Right kidney (tissue), 1 donor: ENCODE measurements at regions not wholly inside any gene's neighbourhood (a gene's known extent, or its start where the extent isn't known, plus 50 kb on each side); places are given as distances from the start of the nearest gene placed in this dataset.

Experiments used
- DNase-seq: peaks from one replicate; pipeline ENCODE4 v3.0.0-alpha.2; 2016

DNA sequence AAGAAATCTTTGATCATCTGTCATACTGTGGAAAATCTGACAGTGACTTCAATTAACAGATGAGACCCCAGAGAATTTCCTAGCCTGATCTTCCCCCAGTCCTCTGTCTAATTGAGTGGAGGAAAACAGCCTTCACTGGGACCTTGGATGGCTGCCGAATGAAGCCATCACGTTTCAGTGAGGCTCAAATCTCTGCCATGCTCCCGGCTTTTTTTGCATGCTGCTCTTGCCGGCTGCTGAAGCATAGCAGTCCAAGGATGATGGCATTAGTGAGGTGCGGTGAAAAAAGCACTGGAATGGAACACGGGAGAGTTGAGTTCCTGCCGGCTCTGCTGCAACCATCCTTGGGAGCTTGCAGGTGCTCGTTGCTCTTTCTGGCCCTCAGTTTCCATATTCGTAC is 430.5 kb downstream of the SLC4A3 start:
- no peak for DNase-seq

DNA sequence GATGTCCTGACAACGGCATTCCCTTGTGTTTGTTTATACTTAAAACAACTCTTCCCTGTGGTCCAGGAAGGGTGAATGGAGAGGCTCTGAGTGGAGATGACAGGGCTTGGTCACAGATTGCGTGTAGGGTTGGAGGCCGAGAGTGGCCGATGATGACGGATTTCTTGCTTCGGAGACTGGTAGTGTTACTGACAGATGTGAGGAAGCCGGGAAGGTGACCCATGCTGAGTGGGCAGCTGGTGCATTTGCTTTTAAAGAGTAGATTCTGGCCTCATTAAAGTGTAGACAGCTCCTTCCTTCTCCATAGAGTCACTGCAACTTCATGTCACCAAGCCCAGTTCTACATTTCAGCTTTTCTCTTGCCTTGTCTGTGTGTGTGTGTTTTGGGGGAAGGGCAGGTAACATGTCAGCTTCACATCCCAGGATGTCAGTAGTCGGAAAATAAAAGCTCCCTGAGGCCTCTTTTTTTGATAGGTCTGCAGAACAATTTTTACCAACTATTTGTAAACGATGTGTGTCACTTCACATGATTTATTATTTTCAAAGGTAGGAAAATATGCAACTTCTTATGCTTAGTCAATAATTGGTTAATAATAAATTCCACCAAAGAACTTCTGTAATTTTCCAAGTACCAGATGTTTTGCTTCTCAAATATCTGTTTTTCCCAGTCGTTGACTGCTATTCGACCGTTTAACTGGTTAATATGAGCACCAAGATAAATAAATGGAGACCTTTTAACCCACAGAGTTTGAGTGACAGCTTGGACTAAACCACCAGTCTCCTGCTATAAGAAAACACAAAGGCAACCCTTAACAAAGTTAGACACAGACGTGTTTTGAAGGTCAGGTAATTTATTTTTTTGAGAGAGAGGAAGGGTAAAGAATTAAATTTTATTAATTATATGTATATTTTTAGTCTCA is 436.9 kb downstream of the SLC4A3 start:
- no peak for DNase-seq

DNA sequence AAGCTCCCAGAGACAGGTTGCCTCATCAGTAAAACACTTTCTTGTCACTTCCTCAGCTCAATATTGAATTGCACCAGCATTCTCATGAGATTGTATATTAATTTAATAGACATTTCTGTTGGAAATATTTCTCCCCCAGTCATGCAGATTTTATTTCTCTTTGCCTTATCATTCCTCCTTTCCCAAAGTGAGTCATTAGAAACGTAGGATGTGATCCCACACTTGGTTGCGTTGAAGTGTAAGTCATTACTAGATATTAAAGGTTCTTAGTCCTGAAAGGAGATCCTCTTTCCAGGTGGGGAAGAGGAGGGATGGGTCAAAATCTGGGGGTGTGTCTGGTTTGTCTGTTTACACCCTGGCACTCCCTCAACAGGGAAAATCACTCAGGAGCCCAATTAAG is 438.2 kb downstream of the SLC4A3 start:
- DNase-seq, result no peak

DNA sequence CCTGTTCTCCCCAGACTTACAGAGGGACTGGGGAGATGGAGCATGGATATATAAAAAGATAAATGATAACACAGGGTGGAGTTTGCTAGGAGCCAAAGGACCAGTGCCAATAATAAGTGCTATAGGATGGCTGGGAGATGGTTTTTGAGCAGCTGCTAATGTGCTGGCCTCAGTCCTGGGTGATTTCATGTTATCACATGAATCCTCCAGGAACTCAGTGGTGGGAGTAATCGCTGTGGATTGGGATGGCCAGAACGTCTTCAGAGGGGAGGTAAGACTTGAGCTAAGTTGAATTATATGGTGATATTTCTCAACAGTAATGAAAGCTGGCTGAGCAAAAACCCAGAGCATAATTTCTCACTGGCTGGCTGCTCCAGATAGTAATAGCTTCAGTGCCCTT is 441.4 kb downstream of the SLC4A3 start:
- DNase-seq, result no peak

DNA sequence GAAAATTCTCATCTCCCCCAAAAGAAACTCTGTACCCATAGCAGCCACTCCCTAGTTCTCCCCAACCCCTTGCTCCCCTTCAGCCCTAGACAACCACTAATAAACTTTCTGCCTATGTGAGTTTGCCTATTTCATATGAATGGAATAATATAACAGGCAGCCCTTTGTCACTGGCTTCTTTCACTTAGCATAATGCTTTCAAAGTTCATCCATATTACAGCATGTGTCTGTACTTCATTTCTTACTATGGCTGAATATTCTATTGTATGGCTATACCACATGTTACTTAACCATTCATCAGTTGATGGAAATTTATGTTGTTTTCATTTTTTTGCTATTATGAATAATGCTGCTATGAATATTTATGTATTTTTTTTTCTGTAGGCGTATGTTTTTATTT is 442.9 kb downstream of the SLC4A3 start:
- DNase-seq, result no peak

DNA sequence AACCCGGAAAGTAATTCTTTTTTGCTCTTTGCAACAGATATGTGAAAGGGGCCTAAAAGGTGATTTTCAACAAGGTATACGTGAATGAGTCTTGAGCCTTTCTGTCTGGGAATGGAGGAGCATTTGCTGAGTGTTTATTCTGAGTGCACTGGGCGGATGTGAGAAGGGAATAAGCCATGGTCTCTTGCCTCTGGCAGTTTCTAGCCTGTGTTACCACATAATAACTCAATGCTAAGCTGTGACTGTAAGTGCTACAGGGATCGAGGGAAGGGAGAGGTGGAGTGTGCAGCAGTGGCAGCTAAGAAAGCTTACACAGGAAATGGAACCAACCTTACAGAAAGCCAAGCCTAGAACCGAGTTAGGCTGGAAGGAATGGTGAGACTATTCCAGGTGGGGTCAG is 444.3 kb downstream of the SLC4A3 start:
- DNase-seq, result no peak

DNA sequence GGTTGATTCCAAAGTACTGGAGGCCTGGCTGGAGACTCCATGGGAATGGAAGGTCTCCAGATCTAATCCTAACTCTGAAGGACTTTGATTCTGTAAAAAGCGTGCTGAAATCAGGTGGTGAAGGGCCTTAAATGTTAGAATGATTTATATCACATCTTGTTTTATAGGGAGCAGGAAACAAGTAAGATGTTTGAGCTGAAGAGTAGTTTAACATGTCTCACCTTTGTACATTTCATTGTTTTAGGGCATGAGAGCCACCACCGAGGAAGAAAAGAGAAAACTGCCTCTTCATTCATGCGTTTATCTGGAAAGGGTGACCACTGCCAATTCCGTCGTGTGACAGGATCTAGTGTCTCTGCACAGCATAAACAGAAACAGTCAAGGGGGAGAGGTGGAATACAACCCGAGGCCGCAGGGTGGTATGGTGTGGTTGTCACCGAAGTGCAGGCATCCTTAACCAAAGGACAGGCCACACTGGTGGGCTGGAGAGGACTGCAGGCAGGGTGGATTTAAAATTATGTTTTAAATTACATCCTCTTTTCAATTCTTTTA is 445.3 kb downstream of the SLC4A3 start:
- no peak for DNase-seq

DNA sequence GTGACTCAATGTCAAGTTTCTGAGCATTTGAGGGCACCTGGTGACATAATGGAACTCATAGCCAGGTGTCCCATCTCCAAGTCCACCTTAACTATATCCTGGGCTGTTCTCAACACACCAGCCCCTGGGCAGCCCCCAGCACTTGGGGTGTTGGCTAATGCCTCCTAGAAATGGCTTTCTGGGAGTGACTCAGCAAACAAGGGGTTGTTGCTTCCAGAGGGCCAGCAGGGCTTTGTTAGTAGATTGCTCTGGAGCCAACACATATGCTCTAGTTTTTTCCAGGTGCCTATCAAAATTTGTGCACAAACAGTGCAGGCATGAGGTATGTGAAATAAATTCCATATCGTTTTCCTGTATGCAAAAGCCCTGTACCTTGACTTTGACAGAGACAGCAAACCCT is 448.4 kb downstream of the SLC4A3 start:
- no peak for DNase-seq

DNA sequence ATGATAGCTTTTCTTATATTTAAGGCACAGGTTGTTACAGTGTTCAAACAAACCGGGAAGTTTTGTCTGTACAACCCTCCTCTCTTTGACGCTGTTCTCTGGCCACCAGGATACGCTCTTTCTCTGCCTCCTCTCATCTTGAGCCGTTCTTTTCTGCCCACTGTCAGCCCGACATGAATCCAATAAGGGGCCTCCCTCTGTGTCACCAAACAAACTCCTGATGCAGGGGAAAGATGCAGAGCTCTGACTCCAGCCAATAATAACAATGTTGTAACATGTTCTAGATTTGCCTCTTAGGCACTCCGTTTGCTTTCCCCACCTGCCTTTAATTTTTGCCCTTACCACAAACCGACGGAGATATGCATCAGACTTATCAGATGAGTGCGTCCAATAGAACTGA is 449.3 kb downstream of the SLC4A3 start:
- DNase-seq, result no peak

DNA sequence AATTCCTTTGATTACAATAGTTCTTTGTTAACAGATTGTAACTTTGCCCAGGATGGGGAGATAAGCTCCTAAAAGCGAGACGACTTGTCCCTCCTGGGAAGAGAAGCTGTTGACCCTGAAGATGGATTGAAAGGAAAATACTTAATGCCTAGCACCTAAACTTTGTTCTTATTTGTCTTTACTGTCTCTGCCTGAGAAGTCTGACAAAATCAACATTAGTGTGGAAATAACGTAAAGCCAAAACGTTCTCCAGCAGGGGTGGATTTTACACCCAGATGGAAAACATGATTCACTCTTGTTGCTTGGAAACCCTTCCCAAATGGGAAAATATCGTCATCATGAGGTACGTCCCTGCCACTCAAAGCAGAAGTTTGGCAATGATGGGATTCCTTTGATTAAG is 450.1 kb downstream of the SLC4A3 start:
- no peak for DNase-seq

DNA sequence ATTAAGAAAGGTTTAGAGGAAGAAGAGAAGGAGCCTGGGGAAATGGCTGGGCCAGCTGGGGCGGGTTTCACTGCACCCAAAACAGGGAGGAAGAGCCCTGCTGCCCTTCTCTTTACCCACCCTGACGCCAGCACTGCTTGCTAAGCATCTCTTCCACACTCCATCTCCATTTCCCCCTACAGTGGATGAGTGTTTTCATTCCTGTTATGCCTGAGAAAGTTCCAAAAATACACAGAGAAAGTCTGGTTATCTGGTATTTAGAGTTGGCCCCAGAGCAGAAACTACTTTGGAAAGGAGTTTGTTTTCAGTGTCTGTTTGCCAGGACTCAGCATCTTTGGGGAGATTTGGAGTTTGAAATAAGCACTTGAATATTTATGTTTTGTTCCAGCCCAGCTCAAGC is 451.0 kb downstream of the SLC4A3 start:
- no peak for DNase-seq

DNA sequence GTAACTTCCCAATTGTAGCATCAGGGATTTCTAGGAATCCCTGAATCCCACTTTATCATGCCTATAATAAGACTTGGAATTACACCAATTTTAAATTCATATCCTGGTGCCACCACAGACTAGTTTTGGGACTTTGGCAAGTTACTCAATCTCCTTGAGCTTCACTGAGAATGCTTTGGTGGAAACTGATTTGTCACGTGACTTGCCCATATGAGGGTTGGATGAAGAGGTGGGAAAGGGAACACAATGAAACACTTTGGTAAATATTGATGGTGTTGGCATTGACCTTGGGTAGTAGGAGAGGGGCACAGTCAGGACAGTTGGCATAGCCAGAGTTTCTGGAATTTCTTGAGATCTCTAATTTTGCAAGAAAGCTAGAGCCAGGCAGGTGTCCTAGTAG is 452.2 kb downstream of the SLC4A3 start:
- DNase-seq, result no peak

DNA sequence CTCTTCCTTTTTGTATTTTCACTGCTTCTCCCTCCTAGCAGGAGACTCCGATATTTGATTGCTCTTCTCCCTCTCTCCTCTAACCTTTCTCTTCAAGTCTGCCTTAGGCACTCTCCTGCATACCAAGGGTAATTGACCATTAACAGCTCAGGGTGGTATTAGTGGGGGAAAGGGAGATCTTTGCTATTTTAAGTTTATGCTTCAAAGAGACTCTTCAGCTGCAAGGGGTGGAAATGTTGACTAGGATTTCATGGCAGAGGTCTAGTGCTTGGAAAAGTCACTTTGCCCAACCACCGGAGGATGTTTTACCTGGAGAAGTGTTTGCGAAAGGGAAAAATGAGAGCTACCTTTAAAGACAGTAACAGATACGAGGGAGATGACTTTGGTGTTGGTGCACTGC is 453.7 kb downstream of the SLC4A3 start:
- no peak for DNase-seq

DNA sequence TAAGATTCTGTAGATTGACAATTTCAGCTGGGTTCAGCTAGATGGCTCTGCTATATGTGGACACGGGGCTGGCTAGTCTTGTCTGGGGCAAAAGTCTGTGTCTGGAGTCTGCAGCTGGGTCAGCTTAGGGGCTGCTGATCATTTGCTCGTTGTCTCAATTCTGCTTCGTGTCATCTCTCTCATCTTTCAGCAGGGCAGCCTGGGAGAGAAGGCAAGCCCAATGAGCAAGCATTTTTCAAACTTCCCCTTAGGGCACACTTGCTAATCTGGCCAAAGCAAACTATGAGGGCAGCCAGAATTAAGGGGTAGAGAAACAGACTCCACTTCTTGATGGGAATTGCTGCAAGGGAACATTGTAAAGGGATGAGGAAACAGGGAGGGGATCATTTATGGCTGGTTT is 462.6 kb downstream of the SLC4A3 start:
- DNase-seq, result no peak

DNA sequence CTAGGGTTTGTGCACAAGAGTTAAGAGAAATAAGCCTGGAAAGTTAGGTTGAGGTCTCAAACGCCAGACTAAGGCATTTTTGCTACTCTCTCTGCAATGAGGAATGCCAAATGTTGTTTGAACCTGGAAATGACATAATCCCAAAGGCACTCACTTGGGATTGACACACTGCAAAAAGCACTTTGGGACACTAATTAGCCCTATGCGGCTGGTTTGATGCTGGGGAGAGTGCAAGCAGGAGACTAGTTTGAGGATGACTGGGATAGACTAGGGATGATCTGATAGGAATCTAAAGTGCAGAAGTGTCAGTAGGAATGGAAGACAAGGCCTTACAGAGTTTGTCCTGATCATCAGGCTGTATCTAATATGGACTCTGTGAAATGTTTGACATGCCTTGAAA is 469.0 kb downstream of the SLC4A3 start:
- DNase-seq, result no peak

DNA sequence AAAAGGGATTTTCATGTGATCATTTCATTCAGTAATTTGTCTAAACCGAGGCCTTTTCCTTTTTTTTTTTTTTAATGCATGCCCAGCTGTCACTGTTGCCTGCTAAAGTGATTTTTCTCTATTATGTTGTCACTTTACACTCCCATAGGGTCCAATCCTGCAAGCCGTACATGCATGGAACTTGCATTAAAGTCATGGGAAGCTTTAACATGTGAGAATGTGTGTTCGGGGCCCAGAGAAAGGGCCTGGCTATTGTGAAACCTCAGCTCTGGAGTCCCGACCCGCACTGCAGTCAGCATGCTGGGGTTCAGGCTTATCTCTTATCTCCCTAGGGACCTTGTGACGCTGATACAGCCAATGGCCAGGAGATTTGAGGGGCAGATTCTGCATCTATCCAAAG is 474.6 kb downstream of the SLC4A3 start:
- DNase-seq, result no peak

DNA sequence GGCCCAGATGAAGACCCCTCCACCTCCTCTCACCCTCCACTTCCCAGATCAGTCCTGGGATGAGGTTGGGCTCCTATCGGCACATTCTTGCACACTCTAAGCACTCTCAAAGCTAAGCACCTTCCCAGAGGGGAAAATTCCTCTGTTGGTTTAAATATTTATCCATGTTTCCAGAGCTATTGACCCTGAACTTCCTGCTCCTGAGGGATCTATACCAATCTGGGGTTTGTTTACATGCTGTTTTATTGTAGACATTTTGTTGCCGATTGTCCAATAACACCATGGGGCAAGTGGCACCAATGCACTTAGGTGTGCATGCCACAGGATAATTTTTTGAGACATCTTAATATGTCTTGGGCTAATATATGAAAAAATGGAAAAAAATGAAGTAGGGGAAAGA is 476.2 kb downstream of the SLC4A3 start:
- DNase-seq, result no peak

DNA sequence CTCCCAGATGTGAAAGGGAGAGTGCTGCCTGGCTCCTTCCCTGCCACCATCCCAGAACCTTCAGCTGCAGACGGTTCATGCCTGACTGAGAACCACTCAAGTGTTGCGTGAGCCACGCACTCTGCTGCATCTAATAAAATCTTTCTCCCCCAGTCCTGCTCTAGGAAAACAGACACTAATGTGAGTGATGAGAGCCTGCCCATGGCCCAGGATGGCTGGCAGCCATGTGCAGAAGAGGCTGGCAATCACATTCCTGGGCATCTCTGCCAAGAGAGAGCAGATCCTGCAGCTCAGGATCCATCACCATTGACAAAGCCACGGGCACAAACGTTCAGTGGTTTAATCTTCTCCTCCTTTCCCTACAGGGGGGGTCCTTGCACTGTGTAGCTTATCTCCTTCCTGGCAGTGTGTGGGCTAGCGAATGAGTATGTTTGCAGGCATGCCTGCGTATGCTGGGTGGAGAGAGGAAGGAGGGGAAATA is 477.5 kb downstream of the SLC4A3 start:
- DNase-seq, result peak; percentile 45

DNA sequence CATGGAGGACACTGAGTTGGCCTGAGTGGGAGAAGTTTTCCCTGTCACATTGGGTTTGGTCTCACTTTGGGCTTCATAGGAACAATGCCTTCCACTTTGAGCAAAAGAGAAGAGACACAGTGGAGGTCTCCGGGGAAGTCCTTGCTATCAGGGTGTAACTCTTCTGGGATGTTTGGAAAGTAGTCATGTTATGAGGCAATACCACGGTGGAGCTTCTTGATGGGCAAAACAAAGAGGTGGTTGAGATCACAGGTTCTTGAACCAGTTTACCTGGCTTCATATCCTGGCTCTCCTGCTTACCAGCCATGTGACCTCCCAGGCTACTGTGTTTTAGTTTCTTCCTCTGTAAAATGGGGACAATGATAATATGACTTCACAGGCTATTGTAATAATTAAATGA is 478.6 kb downstream of the SLC4A3 start:
- no peak for DNase-seq

DNA sequence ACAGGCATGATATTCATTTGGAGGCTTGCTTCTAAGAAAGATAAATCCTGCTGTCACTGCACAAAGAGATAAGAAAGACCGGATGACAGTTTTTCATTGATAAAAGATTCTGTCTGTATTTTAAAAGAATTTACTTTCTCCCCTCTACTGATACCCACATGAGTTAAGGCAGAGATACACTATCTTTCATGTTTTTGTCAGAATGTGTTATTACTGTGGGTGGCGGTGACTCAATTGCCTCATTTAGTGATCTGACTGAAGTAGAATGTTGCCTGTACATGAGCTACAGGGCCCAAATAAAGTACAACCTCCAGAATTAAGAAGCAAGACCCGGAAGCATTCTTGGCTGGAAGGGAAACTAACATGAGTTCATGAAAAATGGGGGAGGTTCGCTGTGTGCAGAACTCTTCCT is 480.0 kb downstream of the SLC4A3 start:
- DNase-seq, result no peak

DNA sequence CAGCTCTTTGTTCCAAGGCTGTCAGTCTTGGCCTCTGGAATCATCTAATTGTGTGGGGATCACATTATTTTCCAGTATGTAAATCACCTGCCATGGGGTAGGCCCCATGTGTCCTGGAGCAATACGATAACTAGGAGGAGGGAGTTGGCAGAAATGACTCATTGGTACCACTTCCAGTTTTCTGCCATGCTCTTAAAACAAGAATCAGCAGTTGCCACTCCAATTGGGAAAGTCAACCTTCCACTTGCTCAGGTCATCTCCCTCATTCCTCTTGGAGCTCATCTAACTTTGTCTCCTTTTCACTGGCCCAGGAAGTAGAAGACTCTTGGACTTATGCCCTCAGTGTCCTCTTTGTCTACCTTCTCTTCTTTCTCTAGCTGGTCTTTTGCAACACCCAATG is 487.0 kb downstream of the SLC4A3 start:
- no peak for DNase-seq

DNA sequence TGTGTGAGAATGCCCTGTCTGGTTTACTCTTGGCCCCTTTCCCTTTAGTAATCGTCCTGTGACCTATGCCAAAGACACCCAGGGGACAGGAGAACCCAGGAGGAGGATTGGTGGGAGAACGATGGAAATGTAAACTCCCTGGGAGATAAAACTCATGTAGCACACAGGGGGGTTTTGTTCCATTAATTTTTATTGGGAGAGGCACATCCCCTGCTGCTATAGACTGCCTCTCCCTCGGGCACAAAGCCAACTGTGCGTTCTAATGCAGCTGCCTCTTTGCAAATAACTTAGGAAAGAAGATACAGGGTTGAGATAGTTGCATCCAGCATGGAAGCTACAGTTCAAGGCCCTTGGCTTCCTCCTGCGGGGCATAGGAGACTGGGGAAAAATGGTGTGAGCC is 489.6 kb downstream of the SLC4A3 start:
- DNase-seq, result no peak

DNA sequence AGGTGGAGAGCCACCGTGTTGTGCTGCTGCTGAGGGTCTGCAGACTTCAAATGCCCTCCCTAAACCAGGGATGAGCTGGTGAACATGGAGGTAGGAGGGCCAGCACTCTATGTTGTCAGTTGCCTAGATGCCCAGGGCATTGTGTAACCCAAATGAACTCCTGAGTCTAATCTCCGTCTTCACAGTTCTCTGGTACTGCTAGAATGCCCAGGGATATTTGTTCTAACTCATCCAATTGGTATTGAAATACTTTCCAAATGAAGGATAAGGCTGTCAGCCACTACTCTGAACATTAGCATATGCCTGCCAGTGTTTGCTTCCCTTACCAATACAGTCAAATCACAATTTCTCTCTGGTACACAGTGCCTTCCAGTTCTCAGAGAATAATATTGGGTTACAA is 492.6 kb downstream of the SLC4A3 start:
- DNase-seq, result no peak

DNA sequence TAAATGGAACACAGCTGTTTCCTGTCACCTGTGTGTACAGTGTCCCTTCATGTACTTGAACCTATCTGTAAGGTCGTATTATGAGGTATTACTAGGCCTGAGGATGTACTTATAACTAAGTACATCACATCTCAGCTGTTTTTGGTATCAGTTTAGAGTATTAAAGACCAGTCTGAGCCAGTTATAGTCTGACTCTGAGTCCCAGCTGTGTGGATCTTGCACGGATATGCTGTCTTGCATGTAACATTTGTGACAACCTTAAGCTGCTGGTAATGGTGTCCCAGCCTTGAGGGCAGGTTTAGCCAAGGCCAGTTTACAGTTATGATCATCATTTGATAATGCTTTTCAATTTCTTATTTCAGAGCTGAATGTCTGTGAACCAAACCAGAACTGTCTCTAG is 496.3 kb downstream of the SLC4A3 start:
- no peak for DNase-seq
